ENCODE measurements at regions not wholly inside any gene's neighbourhood (a gene's known extent, or its start where the extent isn't known, plus 50 kb on each side); places are given as distances from the start of the nearest gene placed in this dataset.

DNA sequence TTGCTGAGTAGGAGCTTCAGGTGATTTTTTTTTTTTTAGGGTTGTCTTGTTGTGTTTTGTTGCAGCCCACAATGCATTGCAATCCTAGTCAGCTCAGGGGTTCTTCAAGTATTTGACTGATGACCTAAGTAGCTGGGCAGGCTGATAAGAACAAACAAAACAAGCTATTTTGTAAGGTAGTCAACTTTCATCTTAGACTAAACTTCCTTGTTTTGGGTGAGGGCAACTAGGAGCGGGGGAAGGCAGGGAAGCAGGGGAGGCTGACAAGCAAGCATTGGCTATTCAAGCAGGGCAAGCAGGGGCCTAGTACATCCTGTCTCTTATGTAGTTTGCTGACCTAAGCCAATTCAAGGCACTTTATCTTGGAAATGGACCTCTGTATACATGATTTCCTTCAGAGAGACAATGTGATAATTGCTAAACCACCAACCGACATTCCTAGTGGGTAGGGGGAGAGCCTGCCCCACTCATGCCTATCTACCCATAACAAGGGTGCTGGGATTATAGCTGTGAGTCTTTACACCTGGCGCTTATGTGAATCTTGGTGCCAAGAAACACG lies 163.3 kb upstream of the PRKCQ start:
- TF ChIP-seq, protein P1, sequence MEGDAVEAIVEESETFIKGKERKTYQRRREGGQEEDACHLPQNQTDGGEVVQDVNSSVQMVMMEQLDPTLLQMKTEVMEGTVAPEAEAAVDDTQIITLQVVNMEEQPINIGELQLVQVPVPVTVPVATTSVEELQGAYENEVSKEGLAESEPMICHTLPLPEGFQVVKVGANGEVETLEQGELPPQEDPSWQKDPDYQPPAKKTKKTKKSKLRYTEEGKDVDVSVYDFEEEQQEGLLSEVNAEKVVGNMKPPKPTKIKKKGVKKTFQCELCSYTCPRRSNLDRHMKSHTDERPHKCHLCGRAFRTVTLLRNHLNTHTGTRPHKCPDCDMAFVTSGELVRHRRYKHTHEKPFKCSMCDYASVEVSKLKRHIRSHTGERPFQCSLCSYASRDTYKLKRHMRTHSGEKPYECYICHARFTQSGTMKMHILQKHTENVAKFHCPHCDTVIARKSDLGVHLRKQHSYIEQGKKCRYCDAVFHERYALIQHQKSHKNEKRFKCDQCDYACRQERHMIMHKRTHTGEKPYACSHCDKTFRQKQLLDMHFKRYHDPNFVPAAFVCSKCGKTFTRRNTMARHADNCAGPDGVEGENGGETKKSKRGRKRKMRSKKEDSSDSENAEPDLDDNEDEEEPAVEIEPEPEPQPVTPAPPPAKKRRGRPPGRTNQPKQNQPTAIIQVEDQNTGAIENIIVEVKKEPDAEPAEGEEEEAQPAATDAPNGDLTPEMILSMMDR (IDR thresholded peaks at IDR 0.05), result no peak
- TF ChIP-seq POLR2A (IDR thresholded peaks at IDR 0.05), result no peak
